HEK293 (cell line): ENCODE measurements at regions not wholly inside any gene's neighbourhood (a gene's known extent, or its start where the extent isn't known, plus 50 kb on each side); places are given as distances from the start of the nearest gene placed in this dataset.

Source experiments
- CTCF ChIA-PET: fragments of 350-600 bp; formaldehyde crosslinking; extraction: SDS; loops from one replicate; lab custom pipeline; 2021; ENCODE audit warnings: antibody characterized with exemption; lab: Yijun Ruan, JAX
- POLR2A ChIA-PET: fragments of 300-600 bp; formaldehyde crosslinking; extraction: SDS; loops from one replicate; lab custom pipeline; 2020; ENCODE audit warnings: antibody characterized with exemption, inconsistent platforms; lab: Yijun Ruan, JAX
- H3K27ac ChIP-seq: fragments of 200-500 bp; sonication (Bioruptor generic); 2 replicates; pipeline ENCODE4 v1.5.1; 2014; ENCODE audit warnings: low read depth, low read length, control low read depth, inconsistent platforms; ENCODE audit errors: extremely low read depth
- H3K36me3 ChIP-seq, 2 experiments: fragments of 200-500 bp in 1 of 2; sonication (Bioruptor generic) in 1 of 2; 1 replicate in 1 of 2; 2 replicates in 1 of 2; pipeline ENCODE4 v1.5.1; 2014 to 2017; ENCODE audit warnings: inconsistent platforms in 2 of 2, low read length in 2 of 2; ENCODE audit not compliant: control insufficient read depth in 2 of 2, insufficient read depth in 1 of 2
- H3K4me1 ChIP-seq: fragments of 200-500 bp; sonication (Bioruptor generic); 2 replicates; pipeline ENCODE4 v1.5.1; 2014; ENCODE audit warnings: mild to moderate bottlenecking, low read length, inconsistent platforms; ENCODE audit not compliant: control insufficient read depth, insufficient read depth
- H3K4me3 ChIP-seq: 2 replicates; pipeline ENCODE4 v1.5.1; 2011; ENCODE audit warnings: low read depth, mild to moderate bottlenecking, control low read depth, low read length, moderate library complexity
- H3K9me3 ChIP-seq: fragments of 200-500 bp; sonication (Bioruptor generic); 2 replicates; pipeline ENCODE4 v1.5.1; 2014; ENCODE audit warnings: low read depth, low read length, inconsistent platforms; ENCODE audit not compliant: control insufficient read depth, insufficient read depth
- BCL11A ChIP-seq: fragments of 450-650 bp; formaldehyde crosslinking; IDR thresholded peaks from 2 replicates; pipeline ENCODE4 v1.5.1; 2016; ENCODE audit warnings: low read depth, missing biosample characterization, missing genetic modification characterization
- KLF1 ChIP-seq: fragments of 450-650 bp; formaldehyde crosslinking; IDR thresholded peaks from 2 replicates; pipeline ENCODE4 v1.5.1; 2016; ENCODE audit warnings: missing biosample characterization, missing genetic modification characterization
- KLF9 ChIP-seq: fragments of 450-650 bp; formaldehyde crosslinking; IDR thresholded peaks from 2 replicates; pipeline ENCODE4 v1.5.1; 2016; ENCODE audit warnings: missing biosample characterization, missing genetic modification characterization, low read depth
- PATZ1 ChIP-seq: fragments of 450-650 bp; formaldehyde crosslinking; IDR thresholded peaks from 2 replicates; pipeline ENCODE4 v1.5.1; 2016; ENCODE audit warnings: missing biosample characterization, missing genetic modification characterization
- RBAK ChIP-seq: fragments of 450-650 bp; formaldehyde crosslinking; IDR thresholded peaks from 2 replicates; pipeline ENCODE4 v1.5.1; 2016; ENCODE audit warnings: missing biosample characterization, missing genetic modification characterization
- ZFP37 ChIP-seq: fragments of 450-650 bp; formaldehyde crosslinking; IDR thresholded peaks from 2 replicates; pipeline ENCODE4 v1.5.1; 2016; ENCODE audit warnings: missing biosample characterization, missing genetic modification characterization
- ZNF10 ChIP-seq: fragments of 450-650 bp; formaldehyde crosslinking; IDR thresholded peaks from 2 replicates; pipeline ENCODE4 v1.5.1; 2017; ENCODE audit warnings: missing biosample characterization, missing genetic modification characterization
- ZNF146 ChIP-seq: fragments of 450-650 bp; formaldehyde crosslinking; IDR thresholded peaks from 2 replicates; pipeline ENCODE4 v1.5.1; 2016; ENCODE audit warnings: missing biosample characterization, missing genetic modification characterization
- ZNF2 ChIP-seq: fragments of 450-650 bp; formaldehyde crosslinking; IDR thresholded peaks from 2 replicates; pipeline ENCODE4 v1.5.1; 2016; ENCODE audit warnings: missing biosample characterization, missing genetic modification characterization
- ZNF391 ChIP-seq: fragments of 450-650 bp; formaldehyde crosslinking; IDR thresholded peaks from 2 replicates; pipeline ENCODE4 v1.5.1; 2016; ENCODE audit warnings: low read depth, missing biosample characterization, missing genetic modification characterization, borderline replicate concordance
- ZNF449 ChIP-seq: fragments of 450-650 bp; formaldehyde crosslinking; IDR thresholded peaks from 2 replicates; pipeline ENCODE4 v1.5.1; 2017; ENCODE audit warnings: missing biosample characterization, mild to moderate bottlenecking, missing genetic modification characterization, moderate library complexity
- ZNF48 ChIP-seq: fragments of 450-650 bp; formaldehyde crosslinking; IDR thresholded peaks from 2 replicates; pipeline ENCODE4 v1.5.1; 2016; ENCODE audit warnings: missing biosample characterization, missing genetic modification characterization
- ZNF596 ChIP-seq: fragments of 450-650 bp; IDR thresholded peaks from 2 replicates; pipeline ENCODE4 v1.5.0; 2018; ENCODE audit warnings: missing biosample characterization, mild to moderate bottlenecking, missing genetic modification characterization, moderate library complexity
- ZNF670 ChIP-seq: fragments of 450-650 bp; formaldehyde crosslinking; IDR thresholded peaks from 2 replicates; pipeline ENCODE4 v1.5.1; 2016; ENCODE audit warnings: missing biosample characterization, missing genetic modification characterization, low read depth
- ZNF677 ChIP-seq: fragments of 450-650 bp; IDR thresholded peaks from 2 replicates; pipeline ENCODE4 v1.5.0; 2018; ENCODE audit warnings: missing biosample characterization, mild to moderate bottlenecking, missing genetic modification characterization, moderate library complexity
- ZNF707 ChIP-seq: fragments of 450-650 bp; formaldehyde crosslinking; IDR thresholded peaks from 2 replicates; pipeline ENCODE4 v1.5.1; 2016; ENCODE audit warnings: missing biosample characterization, missing genetic modification characterization
- ZSCAN23 ChIP-seq: fragments of 450-650 bp; formaldehyde crosslinking; IDR thresholded peaks from 2 replicates; pipeline ENCODE4 v1.5.1; 2016; ENCODE audit warnings: missing biosample characterization, missing genetic modification characterization
- ZSCAN4 ChIP-seq: fragments of 450-650 bp; formaldehyde crosslinking; IDR thresholded peaks from 2 replicates; pipeline ENCODE4 v1.5.1; 2017; ENCODE audit warnings: missing biosample characterization, missing genetic modification characterization
- TF ChIP-seq, protein P1 (sequence below): fragments of 450-650 bp; formaldehyde crosslinking; IDR thresholded peaks from 2 replicates; pipeline ENCODE4 v1.5.1; 2016; ENCODE audit warnings: missing biosample characterization, missing genetic modification characterization
- TF ChIP-seq, protein P2 (sequence below): fragments of 450-650 bp; formaldehyde crosslinking; conservative IDR thresholded peaks from 2 replicates; pipeline ENCODE4 v1.5.1; 2016; ENCODE audit warnings: low read depth, missing biosample characterization, missing genetic modification characterization
- TF ChIP-seq, protein P3 (sequence below): fragments of 450-650 bp; formaldehyde crosslinking; IDR thresholded peaks from 2 replicates; pipeline ENCODE4 v1.5.1; 2016; ENCODE audit warnings: missing biosample characterization, missing genetic modification characterization

DNA sequence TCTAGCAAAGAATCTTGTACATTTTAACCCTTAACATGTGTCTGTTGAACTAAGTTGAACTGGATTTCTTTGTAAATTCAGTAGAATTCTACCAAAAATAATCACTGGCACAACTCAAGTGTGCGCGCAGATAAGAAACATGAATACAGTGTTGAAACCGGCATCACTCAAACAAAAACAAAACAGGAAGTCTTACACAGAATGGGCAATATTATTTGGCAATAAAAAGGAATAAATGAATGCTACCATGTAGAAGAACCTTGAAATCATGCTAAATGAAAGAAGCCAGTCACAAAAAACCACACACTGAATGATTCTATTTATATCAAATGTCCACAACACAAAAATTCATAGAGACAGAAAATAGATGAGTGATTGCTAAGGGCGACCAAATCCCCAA lies 102.9 kb upstream of the ZFHX3 start (continued):
- TF ChIP-seq KLF1 (tag by site-specific recombination) = no peak
- TF ChIP-seq ZNF391 (tag by site-specific recombination) = no peak
- no peak for TF ChIP-seq ZNF48 (tag by site-specific recombination)
- TF ChIP-seq, protein P1, sequence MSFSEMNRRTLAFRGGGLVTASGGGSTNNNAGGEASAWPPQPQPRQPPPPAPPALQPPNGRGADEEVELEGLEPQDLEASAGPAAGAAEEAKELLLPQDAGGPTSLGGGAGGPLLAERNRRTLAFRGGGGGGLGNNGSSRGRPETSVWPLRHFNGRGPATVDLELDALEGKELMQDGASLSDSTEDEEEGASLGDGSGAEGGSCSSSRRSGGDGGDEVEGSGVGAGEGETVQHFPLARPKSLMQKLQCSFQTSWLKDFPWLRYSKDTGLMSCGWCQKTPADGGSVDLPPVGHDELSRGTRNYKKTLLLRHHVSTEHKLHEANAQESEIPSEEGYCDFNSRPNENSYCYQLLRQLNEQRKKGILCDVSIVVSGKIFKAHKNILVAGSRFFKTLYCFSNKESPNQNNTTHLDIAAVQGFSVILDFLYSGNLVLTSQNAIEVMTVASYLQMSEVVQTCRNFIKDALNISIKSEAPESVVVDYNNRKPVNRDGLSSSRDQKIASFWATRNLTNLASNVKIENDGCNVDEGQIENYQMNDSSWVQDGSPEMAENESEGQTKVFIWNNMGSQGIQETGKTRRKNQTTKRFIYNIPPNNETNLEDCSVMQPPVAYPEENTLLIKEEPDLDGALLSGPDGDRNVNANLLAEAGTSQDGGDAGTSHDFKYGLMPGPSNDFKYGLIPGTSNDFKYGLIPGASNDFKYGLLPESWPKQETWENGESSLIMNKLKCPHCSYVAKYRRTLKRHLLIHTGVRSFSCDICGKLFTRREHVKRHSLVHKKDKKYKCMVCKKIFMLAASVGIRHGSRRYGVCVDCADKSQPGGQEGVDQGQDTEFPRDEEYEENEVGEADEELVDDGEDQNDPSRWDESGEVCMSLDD (tag by site-specific recombination) = no peak
- TF ChIP-seq ZNF707 (tag by site-specific recombination) = no peak
- TF ChIP-seq ZNF596 = no peak

DNA sequence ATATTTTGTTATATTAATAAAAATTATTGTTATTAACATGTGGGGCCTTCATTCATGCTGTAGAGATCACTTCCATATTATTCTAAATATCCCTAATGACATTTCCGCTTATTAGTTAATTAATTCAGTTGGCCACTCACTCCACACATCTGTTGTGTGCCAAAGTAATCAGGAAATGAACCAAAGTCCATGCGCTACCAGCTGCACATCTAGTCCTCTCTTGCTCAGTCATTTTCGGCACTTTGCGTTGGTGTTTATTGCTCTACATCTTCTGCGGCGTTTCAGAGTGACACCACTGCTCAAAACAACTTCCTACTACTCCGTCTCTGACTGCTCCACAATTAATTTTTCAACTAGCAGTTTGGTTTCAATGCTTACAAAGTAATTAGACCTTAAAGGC lies 101.4 kb upstream of the ZFHX3 start:
- Histone ChIP-seq H3K4me3 (no peak overlapping the region), H3K4me1 (peaks cover 15% of the 10 kb centered on the region), H3K9me3 (no peaks in the 10 kb centered on the region), H3K36me3 (no peaks in the 10 kb centered on the region), H3K27ac (no peak overlapping the region)
- CTCF ChIA-PET = no interaction called here
- TF ChIP-seq BCL11A (tag by site-specific recombination) = no peak
- no peak for TF ChIP-seq ZSCAN23
- TF ChIP-seq, protein P2, sequence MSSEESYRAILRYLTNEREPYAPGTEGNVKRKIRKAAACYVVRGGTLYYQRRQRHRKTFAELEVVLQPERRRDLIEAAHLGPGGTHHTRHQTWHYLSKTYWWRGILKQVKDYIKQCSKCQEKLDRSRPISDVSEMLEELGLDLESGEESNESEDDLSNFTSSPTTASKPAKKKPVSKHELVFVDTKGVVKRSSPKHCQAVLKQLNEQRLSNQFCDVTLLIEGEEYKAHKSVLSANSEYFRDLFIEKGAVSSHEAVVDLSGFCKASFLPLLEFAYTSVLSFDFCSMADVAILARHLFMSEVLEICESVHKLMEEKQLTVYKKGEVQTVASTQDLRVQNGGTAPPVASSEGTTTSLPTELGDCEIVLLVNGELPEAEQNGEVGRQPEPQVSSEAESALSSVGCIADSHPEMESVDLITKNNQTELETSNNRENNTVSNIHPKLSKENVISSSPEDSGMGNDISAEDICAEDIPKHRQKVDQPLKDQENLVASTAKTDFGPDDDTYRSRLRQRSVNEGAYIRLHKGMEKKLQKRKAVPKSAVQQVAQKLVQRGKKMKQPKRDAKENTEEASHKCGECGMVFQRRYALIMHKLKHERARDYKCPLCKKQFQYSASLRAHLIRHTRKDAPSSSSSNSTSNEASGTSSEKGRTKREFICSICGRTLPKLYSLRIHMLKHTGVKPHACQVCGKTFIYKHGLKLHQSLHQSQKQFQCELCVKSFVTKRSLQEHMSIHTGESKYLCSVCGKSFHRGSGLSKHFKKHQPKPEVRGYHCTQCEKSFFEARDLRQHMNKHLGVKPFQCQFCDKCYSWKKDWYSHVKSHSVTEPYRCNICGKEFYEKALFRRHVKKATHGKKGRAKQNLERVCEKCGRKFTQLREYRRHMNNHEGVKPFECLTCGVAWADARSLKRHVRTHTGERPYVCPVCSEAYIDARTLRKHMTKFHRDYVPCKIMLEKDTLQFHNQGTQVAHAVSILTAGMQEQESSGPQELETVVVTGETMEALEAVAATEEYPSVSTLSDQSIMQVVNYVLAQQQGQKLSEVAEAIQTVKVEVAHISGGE (tag by site-specific recombination) = no peak
- no peak for TF ChIP-seq ZNF2 (tag by site-specific recombination)
- POLR2A ChIA-PET = no interaction called here

- Histone ChIP-seq H3K4me1 (peaks cover 22% of the 10 kb centered on the region), H3K27ac (no peak overlapping the region), H3K36me3 (no peaks in the 10 kb centered on the region), H3K9me3 (no peaks in the 10 kb centered on the region), H3K4me3 (no peak overlapping the region)
- ChIA-PET CTCF (no interaction called here), POLR2A (interaction anchor here (0.7 kb wide), 1 partner anchor 13 kb away, joined by 9 read pairs; no protein-coding TSS in a partner anchor)
- no peak for TF ChIP-seq ZNF10 (tag by site-specific recombination)
- TF ChIP-seq ZNF677 (tag by site-specific recombination) = no peak
- no peak for TF ChIP-seq ZFP37 (tag by site-specific recombination)
- TF ChIP-seq ZSCAN23 = no peak
- no peak for TF ChIP-seq ZSCAN4 (tag by site-specific recombination)
- TF ChIP-seq RBAK (tag by site-specific recombination) = no peak
- TF ChIP-seq, protein P3, sequence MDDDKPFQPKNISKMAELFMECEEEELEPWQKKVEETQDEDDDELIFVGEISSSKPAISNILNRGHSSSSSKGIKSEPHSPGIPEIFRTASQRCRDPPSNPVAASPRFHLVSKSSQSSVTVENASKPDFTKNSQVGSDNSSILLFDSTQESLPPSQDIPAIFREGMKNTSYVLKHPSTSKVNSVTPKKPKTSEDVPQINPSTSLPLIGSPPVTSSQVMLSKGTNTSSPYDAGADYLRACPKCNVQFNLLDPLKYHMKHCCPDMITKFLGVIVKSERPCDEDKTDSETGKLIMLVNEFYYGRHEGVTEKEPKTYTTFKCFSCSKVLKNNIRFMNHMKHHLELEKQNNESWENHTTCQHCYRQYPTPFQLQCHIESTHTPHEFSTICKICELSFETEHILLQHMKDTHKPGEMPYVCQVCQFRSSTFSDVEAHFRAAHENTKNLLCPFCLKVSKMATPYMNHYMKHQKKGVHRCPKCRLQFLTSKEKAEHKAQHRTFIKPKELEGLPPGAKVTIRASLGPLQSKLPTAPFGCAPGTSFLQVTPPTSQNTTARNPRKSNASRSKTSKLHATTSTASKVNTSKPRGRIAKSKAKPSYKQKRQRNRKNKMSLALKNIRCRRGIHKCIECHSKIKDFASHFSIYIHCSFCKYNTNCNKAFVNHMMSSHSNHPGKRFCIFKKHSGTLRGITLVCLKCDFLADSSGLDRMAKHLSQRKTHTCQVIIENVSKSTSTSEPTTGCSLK = no peak
- TF ChIP-seq ZNF449 = no peak
- no peak for TF ChIP-seq ZNF146 (tag by site-specific recombination)
- no peak for TF ChIP-seq PATZ1 (tag by site-specific recombination)
- TF ChIP-seq ZNF670 (tag by site-specific recombination) = no peak
- no peak for TF ChIP-seq KLF9 (tag by site-specific recombination)
Observed at GRCh38 chr16:73147958-73148357, 100.0 kb upstream of the ZFHX3 start.
